CD4-positive, alpha-beta T cell treated with Interleukin-12 subunit alpha and Interleukin-12 subunit beta, for 1 hour (primary cell): ENCODE measurements at regions not wholly inside any gene's neighbourhood (a gene's known extent, or its start where the extent isn't known, plus 50 kb on each side); places are given as distances from the start of the nearest gene placed in this dataset.

Source experiments
- DNase-seq: peaks from one replicate; pipeline ENCODE4 v3.0.0-alpha.2; 2020

DNA sequence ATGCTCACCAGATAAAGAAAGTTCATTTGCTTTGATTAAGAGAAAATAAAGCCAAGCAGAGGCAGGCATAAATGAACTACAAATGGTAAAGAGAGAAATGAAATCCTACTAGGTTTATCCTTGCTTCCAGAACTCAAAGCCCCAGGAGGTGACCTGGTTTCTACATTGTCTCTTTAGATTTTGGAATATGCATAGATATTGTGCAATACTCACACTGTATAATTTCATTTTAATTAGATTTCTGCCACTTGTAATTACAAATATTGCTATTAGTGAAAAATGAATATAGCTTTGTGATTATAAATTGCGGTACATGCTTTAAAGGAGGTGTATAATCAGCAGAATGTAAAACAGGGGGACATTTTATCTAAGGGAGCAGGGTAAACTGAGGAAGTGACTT lies 76.9 kb upstream of the NRXN1 start:
- no peak for DNase-seq

DNA sequence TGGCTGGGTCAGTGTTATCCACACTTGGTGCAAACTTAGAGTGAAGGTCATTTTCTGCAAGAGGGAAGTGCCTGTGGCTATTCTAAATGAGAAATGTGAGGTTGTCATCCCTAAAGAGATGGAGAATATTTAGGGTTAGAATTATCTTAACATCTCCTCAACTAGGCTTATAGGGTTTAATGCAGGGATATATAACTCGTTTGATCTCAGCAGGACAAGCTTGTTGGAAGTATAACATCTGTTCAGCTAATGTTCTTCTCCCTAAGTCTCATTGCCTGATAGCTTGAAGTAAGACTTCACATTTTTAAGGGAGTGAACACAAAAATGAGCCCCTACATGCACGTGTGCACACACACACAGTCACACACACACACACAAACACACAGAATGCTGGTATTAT lies 75.9 kb upstream of the NRXN1 start:
- DNase-seq: no peak

DNA sequence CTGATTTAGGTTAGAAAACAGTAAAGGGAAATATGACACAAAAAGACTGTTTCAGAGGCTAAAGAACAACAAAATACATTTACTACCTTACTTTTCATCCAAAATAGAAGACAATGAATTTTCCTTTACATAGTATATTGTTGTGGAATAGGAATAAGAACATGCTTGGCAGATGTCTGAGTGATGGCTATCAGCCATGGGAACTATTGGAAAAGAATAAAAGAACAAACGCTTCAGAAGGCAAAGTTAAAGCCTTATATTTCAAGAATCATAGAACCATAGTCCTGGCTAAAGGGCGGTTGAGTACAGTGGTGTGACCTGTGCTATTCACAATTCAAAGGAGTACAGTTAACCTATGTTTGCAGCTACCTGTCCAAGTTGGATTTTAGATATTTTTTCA lies 73.9 kb upstream of the NRXN1 start:
- DNase-seq: no peak

DNA sequence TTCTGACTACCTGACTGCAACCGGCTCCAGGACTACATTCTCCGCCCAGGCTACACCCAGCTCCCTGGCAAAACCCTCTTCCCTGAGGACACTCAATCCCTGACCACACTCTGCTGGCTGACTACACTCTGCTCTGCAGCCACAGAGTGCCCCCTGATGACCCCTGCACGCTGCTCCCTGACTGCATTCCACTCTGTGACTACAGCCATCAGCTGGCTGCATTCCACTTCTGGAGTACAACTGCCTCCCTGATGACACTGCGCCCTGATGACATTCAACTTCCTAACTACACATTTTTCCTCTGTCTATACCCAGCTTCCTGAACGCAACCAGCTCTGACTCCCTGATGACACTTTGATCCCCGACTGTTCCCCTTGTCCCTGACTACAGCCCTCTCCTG lies 71.3 kb upstream of the NRXN1 start:
- DNase-seq: no peak

DNA sequence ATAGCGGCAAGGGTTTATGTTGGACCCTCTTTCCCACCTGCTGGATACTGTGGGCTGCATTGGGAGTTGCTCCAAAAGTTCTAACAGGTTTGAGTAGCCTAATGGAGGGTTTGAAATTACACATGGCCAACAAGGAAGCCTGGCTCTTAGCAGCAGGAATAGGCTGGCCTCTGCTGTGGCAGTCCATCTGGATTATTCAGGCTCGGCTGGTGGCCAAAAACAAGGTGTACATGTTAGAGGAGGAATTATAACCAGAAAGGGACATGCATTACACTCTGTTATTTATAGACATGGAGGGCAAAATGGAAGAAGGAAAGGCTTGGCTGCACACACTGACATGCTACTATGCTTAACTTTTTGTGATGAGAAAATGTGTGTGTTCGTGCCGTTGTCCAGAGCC lies 61.1 kb upstream of the NRXN1 start:
- no peak for DNase-seq

DNA sequence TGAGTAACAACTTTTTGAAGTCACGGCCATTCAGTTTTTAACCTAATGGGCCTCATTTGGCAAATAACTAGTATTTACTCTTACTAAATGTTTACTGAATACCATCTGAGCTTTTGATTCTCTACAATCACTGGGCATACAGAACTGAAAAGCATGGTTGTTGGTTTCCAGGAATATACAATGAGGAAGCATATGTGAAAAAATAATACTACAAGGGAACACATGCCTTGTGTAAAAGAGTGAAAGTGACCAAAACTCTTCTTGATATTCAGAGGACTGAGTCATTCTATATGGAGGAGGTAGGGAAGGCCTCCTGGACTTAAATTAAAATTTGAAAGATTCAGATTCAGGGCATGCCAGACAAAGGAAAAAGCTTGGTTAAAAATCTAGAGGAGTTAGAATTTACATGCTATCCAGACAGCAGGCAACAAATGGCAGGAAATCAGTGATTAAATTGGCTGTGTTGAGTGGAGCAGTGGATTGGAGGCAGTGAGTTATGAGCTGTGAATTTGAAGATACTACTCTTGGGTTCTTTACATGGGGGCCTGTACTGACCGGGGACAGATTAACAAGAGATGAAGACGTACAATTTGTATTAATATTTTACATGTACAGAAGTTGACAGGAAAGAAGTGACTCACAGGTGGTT lies 53.6 kb upstream of the NRXN1 start:
- no peak for DNase-seq

DNA sequence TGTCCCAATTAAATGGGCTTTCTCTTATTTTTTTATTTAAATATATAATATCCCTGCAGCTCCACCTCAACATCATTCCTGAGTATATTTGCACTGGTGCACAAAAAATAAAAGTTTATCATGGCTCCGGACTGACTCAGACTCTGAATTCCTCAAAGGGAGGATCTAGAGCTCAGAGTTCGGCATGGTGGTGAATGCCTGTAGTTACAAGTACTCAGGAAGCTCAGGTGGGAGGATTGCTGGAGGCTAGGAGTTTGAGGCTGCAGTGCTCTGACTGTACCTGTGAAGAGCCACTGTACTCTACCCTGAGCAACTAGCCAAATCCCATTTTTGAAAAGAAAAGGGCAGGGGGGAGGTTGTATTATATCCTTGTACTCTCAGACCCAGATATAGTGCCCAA lies 52.8 kb upstream of the NRXN1 start:
- DNase-seq: no peak
